Superior temporal gyrus (tissue), 1 donor: ENCODE measurements at regions not wholly inside any gene's neighbourhood (a gene's known extent, or its start where the extent isn't known, plus 50 kb on each side); places are given as distances from the start of the nearest gene placed in this dataset.

Experiments used
- DNase-seq: peaks from one replicate; pipeline ENCODE4 v3.0.0-alpha.2; 2016; ENCODE audit errors: extremely low spot score

DNA sequence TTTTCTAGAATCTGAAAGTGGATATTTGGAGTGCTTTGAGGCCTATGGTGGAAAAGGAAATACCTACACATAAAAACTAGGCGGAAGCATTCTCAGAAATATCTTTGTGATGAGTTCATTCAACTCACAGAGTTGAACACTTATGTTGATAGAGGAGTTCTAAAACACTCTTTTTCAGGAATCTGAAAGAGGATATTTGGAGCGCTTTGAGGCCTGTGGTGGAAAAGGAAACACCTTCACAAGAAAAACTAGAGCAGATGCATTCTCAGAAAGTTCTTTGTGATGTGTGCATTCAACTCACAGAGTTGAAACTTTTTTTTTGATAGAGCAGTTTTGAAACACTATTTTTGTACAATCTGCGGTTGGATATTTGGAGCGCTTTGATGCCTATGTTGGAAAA lies 1250.0 kb upstream of the DEFB115 start:
- peak; percentile 26 for DNase-seq
